OCI-LY3 (cell line): ENCODE measurements at regions not wholly inside any gene's neighbourhood (a gene's known extent, or its start where the extent isn't known, plus 50 kb on each side); places are given as distances from the start of the nearest gene placed in this dataset.

Experiments
- H2AFZ ChIP-seq: fragments of 200-600, 300-600 bp; shearing (Covaris generic); 2 replicates; pipeline ENCODE4 v1.6.0; 2014; ENCODE audit warnings: antibody characterized with exemption, low read depth, low read length
- H3K27ac ChIP-seq: fragments of 200-600, 300-600 bp; sonication (generic); 2 replicates; pipeline ENCODE4 v1.5.1; 2014; ENCODE audit warnings: mild to moderate bottlenecking, low read length, moderate library complexity, mixed read lengths
- H3K27me3 ChIP-seq: fragments of 200-600, 300-600 bp; sonication (generic); 2 replicates; pipeline ENCODE4 v1.6.1; 2014; ENCODE audit warnings: low read depth, low read length, mixed read lengths
- H3K36me3 ChIP-seq: fragments of 200-600, 300-600 bp; sonication (generic); replicated peaks from 2 replicates; pipeline ENCODE3; 2014; ENCODE audit warnings: low read depth, low read length, mixed read lengths
- H3K4me1 ChIP-seq: fragments of 300-600, 200-600 bp; sonication (generic); 2 replicates; pipeline ENCODE4 v1.6.1; 2014; ENCODE audit warnings: low read length, mixed read lengths
- H3K4me2 ChIP-seq: fragments of 200-600, 300-600 bp; sonication (generic); 2 replicates; pipeline ENCODE4 v1.6.1; 2014; ENCODE audit warnings: low read length, mixed read lengths
- H3K4me3 ChIP-seq: fragments of 300-600, 200-600 bp; sonication (generic); 2 replicates; pipeline ENCODE4 v1.5.1; 2014; ENCODE audit warnings: antibody characterized with exemption, mild to moderate bottlenecking, low read length, moderate library complexity
- H3K79me2 ChIP-seq: fragments of 300-600, 200-600 bp; shearing (Covaris generic); 2 replicates; pipeline ENCODE4 v1.6.1; 2014; ENCODE audit warnings: mild to moderate bottlenecking, low read length, mixed read lengths
- H3K9ac ChIP-seq: fragments of 300-600, 200-600 bp; shearing (Covaris generic); 2 replicates; pipeline ENCODE4 v1.6.0; 2014; ENCODE audit warnings: mild to moderate bottlenecking, low read length, moderate library complexity
- H3K9me3 ChIP-seq: fragments of 200-600, 300-600 bp; shearing (Covaris generic); 2 replicates; pipeline ENCODE4 v1.6.1; 2014; ENCODE audit warnings: low read length, mixed read lengths; ENCODE audit not compliant: insufficient read depth
- H4K20me1 ChIP-seq: fragments of 200-600, 300-600 bp; sonication (generic); 2 replicates; pipeline ENCODE4 v1.6.1; 2016; ENCODE audit warnings: low read length, mixed read lengths; ENCODE audit not compliant: insufficient read depth
- CTCF ChIP-seq: fragments of 200-600, 300-600 bp; sonication (generic); IDR thresholded peaks from 2 replicates; pipeline ENCODE4 v1.5.1; 2014; ENCODE audit warnings: antibody characterized with exemption, low read length, low read depth
- EZH2phosphoT487 ChIP-seq: fragments of 200-600 bp; shearing (Covaris generic); IDR thresholded peaks from 2 replicates; pipeline ENCODE4 v1.6.1; 2018; ENCODE audit warnings: antibody characterized with exemption, mixed run types, low read depth

GRCh38 chrY:6811633-6812032, 98.9 kb upstream of the TBL1Y start:
- Histone ChIP-seq H3K4me1 (no peaks in the 10 kb centered on the region), H2AFZ (no peak overlapping the region), H3K9me3 (no peaks in the 10 kb centered on the region), H3K27ac (no peak overlapping the region), H3K27me3 (no peaks in the 10 kb centered on the region), H3K4me2 (no peak overlapping the region), H3K9ac (no peak overlapping the region), H3K79me2 (no peaks in the 10 kb centered on the region), H3K36me3 (no peaks in the 10 kb centered on the region), H4K20me1 (no peaks in the 10 kb centered on the region), H3K4me3 (no peak overlapping the region)
- TF ChIP-seq CTCF: peak; percentile 44
- no peak for TF ChIP-seq EZH2phosphoT487
